ENCODE measurements at regions not wholly inside any gene's neighbourhood (a gene's known extent, or its start where the extent isn't known, plus 50 kb on each side); places are given as distances from the start of the nearest gene placed in this dataset.

DNA sequence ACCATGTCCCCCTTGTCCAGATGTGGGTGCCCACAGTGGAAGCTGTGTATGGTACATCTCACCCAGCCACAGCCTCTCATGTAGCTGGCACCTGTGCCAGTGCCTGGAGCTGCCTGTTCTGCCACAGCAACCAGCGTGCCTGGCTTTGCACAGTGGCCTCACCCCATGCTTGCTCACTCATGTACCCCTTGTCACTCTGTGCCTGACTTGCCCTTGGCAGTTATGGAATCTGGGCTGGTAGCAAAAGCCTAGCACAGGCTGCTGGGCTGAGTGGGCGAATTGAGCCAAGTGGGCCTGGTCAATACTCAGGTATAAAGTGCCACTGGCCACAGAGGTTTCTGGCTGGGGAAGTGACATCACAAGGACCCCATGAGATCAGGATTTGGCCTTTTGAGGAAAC is 264.2 kb downstream of the INSC start:
- DNase-seq (ENCODE audit: low read depth in 1 of 2, low spot score in 1 of 2): no peak

GRCh38 chr11:15379483-15379882 is 264.8 kb downstream of the INSC start:
- no peak for DNase-seq (ENCODE audit: low read depth in 1 of 2, low spot score in 1 of 2)

DNA sequence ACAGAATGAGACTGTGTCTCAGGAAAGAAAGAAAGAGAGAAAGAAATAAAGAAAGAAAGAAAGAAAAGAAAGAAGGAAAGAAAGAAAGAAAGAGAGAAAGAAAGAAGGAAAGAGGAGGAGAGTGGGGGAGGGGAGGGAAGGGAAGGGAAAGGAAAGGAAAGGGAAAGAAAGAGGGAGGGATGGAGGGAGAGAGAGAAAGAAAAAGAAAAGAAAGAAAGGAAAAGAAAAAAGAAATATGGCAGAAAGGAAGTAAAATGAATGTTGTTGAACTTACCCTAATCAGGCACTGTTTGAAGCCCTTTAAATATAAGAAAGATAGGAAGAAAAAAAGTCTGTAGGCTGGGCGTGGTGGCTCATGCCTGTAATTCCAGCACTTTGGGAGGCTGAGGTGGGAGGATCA is 276.1 kb downstream of the INSC start:
- no peak for DNase-seq (ENCODE audit: low read depth in 1 of 2, low spot score in 1 of 2)

DNA sequence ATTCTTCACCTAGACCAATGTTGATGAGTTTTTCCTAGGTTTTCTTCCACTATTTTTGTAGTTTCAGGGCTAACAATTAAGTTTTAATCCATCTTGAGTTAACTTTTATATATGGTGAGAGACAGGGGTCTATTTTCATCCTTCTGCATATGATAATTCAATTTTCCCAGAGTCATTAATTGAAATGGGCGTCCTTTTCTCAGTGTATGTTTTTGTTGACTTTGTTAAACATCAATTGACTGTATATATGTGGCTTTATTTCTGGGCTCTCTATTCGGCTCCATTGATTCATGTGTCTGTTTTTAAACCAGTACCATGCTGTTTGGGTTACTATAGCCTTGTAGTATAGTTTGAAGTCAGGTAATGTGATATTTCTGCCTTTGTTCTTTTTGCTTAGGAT is 282.1 kb downstream of the INSC start:
- no peak for DNase-seq (ENCODE audit: low read depth in 1 of 2, low spot score in 1 of 2)

DNA sequence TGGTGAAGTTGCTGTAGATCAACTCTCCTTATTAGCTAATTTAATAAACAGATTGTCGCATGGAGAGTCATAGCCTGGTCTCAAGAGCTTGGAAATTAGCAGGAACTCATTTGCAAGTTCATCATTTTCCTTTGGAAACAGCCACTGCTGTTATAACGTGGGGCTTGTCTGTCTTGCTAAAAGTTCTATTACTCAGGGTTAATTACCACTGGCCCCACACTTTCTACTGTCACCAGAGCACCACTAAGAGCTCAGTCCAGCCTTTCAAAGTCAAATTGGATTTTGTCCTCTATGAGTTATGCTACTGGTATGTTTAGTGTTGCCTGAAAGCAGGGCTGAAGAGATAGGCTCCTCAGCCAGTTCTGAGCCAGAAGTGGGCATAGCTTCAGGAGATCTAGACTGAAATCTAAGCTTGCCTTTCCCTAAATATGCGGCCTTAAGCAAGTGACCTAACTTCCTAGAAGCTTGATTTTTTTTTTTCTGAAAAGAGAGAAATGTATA is 292.2 kb downstream of the INSC start:
- no peak for DNase-seq (ENCODE audit: low read depth in 1 of 2, low spot score in 1 of 2)

DNA sequence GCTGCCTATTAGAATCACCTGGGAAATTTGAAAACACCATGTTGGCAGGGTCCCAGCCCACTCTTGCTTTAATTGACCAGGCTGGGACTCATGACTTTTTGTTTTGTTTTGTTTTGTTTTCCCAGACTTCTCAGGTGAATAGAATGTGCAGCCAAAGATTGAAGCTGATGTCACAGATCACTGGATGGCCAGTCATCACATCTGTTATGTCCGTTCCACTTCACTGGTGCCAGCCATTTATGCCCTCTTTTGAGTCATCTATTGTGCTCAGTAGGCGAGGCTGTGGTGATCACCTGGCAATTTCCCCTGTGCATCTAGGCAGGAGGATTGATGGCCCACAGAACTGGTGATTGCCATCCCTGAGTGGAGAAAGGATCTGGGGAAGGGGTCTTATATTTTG is 297.3 kb downstream of the INSC start:
- DNase-seq (ENCODE audit: low read depth in 1 of 2, low spot score in 1 of 2): no peak

DNA sequence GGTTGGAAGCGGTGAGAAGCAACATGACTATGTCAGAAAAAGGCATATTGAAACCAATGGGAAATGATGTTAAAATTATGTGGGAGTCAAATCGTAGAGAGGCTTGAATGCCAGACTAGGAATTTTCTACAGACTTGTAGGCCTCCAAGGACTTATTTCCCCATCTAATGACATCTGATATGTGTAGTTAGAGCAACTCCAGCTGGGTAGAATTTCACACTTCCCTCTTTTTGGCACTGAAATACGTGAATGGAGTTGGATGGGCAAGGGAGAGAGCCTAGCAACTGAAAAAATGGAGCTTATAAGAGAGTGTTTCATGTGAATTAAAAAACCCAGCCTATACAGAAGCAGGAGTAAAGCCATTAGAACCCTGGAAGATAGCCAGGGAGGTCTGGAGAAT is 304.2 kb downstream of the INSC start:
- DNase-seq (ENCODE audit: low read depth in 1 of 2, low spot score in 1 of 2): no peak

DNA sequence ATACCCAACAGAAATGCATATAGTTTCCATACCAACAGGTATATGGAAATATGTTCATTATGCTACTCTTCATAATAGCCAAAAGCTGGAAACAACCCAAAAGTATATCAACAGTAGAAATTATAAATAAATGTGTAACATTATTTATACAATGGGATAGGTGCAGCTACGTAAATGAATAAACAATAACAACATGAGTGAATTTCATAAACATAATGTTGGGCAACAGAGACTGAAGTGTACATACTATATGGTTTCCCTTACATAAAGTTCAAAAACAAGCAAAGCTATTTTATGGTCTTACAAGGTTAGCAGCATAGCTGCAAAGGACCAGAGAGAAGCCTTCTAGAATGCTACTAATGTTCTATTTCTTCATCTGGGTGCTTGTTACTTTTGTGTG is 305.0 kb downstream of the INSC start:
- DNase-seq (ENCODE audit: low read depth in 1 of 2, low spot score in 1 of 2): no peak

GRCh38 chr11:15430381-15430780 is 315.7 kb downstream of the INSC start:
- DNase-seq (ENCODE audit: low read depth in 1 of 2, low spot score in 1 of 2): no peak

DNA sequence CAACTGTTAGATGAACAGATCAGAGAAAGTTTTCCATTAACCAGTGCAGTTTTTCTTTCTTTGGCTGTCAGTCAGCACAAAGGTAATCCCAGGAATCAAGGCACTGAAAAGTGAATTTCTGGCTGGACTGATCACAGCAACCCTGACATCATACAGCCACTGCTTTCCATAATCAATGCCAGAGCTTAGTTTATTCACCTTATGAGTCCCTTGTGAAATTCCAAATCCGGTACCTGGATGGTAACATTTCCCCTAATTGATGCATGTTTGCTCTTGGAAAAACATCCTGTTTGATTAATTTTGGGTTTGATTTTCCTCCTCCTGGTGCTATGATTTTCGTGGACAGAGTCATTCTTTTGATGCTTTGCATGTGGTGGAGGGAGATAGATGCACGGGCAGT is 319.8 kb downstream of the INSC start:
- DNase-seq (ENCODE audit: low read depth in 1 of 2, low spot score in 1 of 2): no peak

- no peak for DNase-seq (ENCODE audit: low read depth in 1 of 2, low spot score in 1 of 2)
These were observed 331.6 kb downstream of the INSC start for GRCh38 chr11:15446315-15446714.

GRCh38 chr11:15446929-15447328 is 332.2 kb downstream of the INSC start:
- DNase-seq (ENCODE audit: low read depth in 1 of 2, low spot score in 1 of 2): no peak

- DNase-seq (ENCODE audit: low read depth in 1 of 2, low spot score in 1 of 2): no peak
These were observed 337.0 kb downstream of the INSC start for GRCh38 chr11:15451713-15452112.

GRCh38 chr11:15453211-15453765 is 338.6 kb downstream of the INSC start:
- no peak for DNase-seq (ENCODE audit: low read depth in 1 of 2, low spot score in 1 of 2)

GRCh38 chr11:15468466-15468865 is 353.7 kb downstream of the INSC start:
- DNase-seq (ENCODE audit: low read depth in 1 of 2, low spot score in 1 of 2): no peak

- no peak for DNase-seq (ENCODE audit: low read depth in 1 of 2, low spot score in 1 of 2)
These were observed 356.5 kb downstream of the INSC start for GRCh38 chr11:15471048-15471894.

- no peak for DNase-seq (ENCODE audit: low read depth in 1 of 2, low spot score in 1 of 2)
These were observed 357.4 kb downstream of the INSC start for GRCh38 chr11:15471895-15472799.

DNA sequence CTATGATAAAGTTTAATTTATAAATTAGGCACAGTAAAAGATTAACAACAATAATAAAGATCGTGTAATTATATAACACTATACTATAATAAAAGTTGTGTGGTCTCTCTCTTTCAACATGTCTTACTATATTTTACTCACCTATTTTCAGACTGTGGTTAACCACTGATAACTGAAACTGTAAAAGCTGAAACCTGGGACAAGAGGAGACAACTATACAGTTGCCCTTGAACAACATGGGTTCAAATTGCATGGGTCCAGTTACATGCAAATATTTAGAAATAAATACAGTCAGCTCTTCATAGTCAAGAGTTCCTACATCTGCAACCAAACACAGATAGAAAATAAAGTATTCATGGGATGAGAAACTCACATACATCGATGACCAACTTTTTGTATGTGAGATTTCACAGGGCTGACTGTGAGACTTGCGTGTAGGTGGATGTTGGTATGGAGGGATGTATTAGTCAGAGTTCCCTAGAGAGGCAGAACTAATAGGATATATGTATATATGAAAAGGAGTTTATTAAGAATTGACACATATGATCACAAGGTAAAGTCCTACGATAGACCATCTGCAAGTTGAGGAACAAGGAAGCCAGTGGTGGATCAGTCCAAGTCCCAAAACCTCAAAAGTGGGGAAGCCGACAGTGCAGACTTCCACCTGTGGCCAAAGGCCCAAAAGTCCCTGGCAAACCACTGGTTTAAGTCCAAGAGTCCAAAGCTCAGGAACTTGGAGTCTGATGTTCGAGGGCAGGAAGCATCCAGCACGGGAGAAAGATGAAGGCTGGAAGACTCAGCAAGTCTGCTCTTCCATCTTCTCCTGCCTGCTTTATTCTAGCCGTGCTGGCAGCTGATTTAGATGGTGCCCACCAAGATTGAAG is 359.5 kb downstream of the INSC start:
- no peak for DNase-seq (ENCODE audit: low read depth in 1 of 2, low spot score in 1 of 2)

DNA sequence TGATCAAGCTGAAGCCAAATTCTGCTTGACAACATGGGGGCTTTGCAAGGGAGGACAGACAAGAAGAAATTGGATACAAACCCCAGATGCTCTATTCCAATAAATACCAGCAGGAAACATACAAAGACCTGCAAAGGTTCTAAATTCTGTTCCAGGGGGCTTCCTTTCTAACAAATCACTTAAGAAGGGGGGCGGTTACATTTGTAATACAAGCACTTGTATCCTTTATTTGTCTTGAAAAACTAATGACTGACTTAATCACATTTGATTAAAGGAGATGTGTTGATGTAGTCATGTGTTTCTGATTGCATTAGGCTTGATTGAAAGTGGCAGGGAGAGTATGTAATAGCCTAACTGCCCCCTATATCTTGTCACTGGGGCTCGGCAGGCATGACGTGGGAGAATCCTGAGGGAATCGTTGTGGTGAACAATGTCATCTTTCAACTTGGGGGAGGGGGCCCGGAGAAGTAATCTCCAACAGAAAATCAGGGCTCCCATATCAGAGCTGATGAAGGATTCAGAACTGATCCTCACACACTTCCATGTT is 361.7 kb downstream of the INSC start:
- DNase-seq (ENCODE audit: low read depth in 1 of 2, low spot score in 1 of 2): no peak

GRCh38 chr11:15481871-15482270 is 367.1 kb downstream of the INSC start:
- no peak for DNase-seq (ENCODE audit: low read depth in 1 of 2, low spot score in 1 of 2)

Data from stimulated activated CD4-positive, alpha-beta T cell treated with anti-CD3 and anti-CD28 coated beads, Interleukin-15, amount 100 ng/mL, for 1 hour (primary cell).